ENCODE measurements at regions not wholly inside any gene's neighbourhood (a gene's known extent, or its start where the extent isn't known, plus 50 kb on each side); places are given as distances from the start of the nearest gene placed in this dataset.

GRCh38 chr15:96524676-96525417 is 194.3 kb downstream of the NR2F2 start:
- TF ChIP-seq EP300 (IDR thresholded peaks at IDR 0.05; ENCODE audit: borderline replicate concordance): no peak
- no peak for TF ChIP-seq CREB1 (IDR thresholded peaks at IDR 0.05; ENCODE audit: low read depth)
- no peak for TF ChIP-seq MAX (IDR thresholded peaks at IDR 0.05)
- TF ChIP-seq REST (IDR thresholded peaks at IDR 0.05; ENCODE audit: low read depth): no peak
- no peak for TF ChIP-seq YY1 (IDR thresholded peaks at IDR 0.05; ENCODE audit: low read depth)
- no peak for TF ChIP-seq CEBPB (IDR thresholded peaks at IDR 0.05)
